Stimulated activated CD4-positive, alpha-beta T cell treated with anti-CD3 and anti-CD28 coated beads, Interleukin-15, amount 100 ng/mL, for 48 hours (primary cell): ENCODE measurements at regions not wholly inside any gene's neighbourhood (a gene's known extent, or its start where the extent isn't known, plus 50 kb on each side); places are given as distances from the start of the nearest gene placed in this dataset.
"Not testable (repeated sequence)": the region's sequence is repeated elsewhere in the genome, so short reads cannot be mapped to it uniquely, and the experiment has no call there.

Experiments
- DNase-seq, 2 donors: peaks; one replicate each; pipeline ENCODE4 v3.0.0-alpha.2; 2020; ENCODE audit warnings: low read depth in 2 of 2

DNA sequence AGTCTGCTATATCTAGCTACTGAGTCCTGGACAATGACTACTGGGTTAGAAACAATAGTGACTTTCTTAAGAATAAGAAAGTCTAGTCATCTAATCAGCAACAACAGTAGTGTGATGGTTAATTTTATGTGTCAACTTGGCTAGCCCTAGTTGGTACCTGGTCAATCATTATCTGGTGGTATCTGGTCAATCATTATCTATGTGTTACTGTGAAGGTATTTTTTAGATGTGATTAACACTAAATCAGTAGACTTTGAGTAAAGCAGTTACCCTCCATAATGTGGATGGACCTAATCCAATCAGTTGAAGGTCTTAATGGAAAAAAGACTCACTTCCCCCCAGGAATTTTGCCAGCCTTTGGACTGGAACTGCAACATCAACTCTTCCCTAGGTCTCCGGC, 312.6 kb downstream of the SIPA1L2 start:
- DNase-seq = no peak

GRCh38 chr1:232316864-232317263, 313.1 kb downstream of the SIPA1L2 start:
- no peak for DNase-seq

GRCh38 chr1:232313876-232314275, 316.1 kb downstream of the SIPA1L2 start:
- DNase-seq = not testable (repeated sequence)

DNA sequence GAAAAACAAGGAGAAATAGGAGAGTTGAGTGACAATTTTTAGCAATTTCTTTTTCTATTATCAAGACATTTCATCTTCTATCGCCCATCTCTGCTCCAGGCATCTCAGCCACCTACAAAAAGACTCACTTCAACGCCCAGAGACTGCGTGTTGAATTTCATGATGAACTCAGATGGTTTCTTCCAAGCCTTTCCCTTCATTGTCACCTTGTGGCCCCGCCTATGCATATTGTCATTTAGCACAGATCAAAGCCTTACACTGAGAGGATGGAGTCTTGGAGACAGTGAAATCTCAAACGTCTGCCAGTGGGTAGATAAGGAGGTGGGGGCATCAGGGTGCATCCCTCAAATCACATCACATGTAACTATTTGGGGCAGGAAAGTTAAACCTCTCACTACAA, 319.4 kb downstream of the SIPA1L2 start:
- DNase-seq = no peak

DNA sequence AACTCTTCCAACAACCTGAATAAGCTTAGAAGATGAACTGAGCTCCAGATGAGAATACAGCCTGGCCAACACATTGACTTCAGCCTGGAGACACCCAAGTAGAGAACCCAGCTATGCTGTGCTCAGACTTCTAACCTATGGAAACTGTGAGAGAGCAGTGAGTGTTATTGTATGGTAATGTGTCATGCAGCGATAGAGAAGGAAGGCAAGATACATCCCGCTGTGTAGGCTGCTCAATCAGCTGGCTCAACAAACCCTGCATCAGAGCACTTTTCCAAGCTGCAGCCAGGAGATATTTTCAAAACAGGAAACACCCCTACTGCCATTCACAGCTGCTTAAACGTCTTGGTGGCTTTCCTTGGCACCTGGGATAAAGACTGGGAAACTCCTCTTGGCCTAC, 321.3 kb downstream of the SIPA1L2 start:
- no peak for DNase-seq

GRCh38 chr1:232307296-232308017, 322.5 kb downstream of the SIPA1L2 start:
- DNase-seq = no peak

- no peak for DNase-seq
These were observed 323.5 kb downstream of the SIPA1L2 start for GRCh38 chr1:232306269-232306961.

GRCh38 chr1:232305050-232305449, 324.9 kb downstream of the SIPA1L2 start:
- no peak for DNase-seq

- no peak for DNase-seq
These were observed 326.7 kb downstream of the SIPA1L2 start for GRCh38 chr1:232303222-232303620.

- DNase-seq = no peak
These were observed 327.3 kb downstream of the SIPA1L2 start for GRCh38 chr1:232302376-232303221.

- DNase-seq = no peak
These were observed 328.7 kb downstream of the SIPA1L2 start for GRCh38 chr1:232301246-232301645.

DNA sequence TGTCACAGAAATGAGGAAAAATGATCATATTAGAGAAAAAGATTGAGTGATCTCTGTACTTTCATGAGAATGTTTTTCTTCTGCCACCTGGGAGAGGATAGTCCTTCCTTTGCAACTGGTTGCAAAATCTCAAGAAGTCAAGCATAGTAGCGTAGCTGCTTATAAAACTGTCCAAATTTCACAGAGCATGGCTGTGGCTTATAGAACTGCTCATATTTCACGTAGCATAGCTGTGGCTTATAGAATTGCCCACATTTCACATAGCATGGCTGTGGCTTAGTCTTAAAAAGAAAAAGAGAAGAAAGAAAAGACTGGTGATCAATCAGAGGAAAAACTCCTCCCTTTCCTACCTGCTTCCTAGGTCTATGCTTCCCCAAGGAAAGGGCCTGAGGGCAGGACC, 329.5 kb downstream of the SIPA1L2 start:
- no peak for DNase-seq

DNA sequence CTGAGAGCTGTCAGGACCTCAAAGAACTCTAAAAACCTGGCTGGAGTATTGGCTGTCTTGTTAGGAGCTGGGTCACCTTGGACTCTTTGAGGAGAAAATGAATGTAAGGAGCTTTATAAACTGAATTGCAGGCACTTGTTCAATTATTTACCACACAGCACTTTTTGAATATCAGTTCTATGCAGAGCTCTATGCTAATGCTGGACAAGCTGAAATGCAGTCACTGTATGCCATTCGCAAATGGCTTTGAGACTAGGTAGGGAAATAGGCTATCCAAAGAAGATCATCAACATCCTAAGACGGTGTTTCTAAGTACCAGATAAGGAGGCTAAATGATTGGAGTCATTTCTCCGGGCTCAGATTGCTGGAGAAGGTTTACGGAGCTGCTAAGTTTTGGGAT, 333.5 kb downstream of the SIPA1L2 start:
- no peak for DNase-seq

- DNase-seq = no peak
These were observed 336.6 kb downstream of the SIPA1L2 start for GRCh38 chr1:232293361-232293760.

DNA sequence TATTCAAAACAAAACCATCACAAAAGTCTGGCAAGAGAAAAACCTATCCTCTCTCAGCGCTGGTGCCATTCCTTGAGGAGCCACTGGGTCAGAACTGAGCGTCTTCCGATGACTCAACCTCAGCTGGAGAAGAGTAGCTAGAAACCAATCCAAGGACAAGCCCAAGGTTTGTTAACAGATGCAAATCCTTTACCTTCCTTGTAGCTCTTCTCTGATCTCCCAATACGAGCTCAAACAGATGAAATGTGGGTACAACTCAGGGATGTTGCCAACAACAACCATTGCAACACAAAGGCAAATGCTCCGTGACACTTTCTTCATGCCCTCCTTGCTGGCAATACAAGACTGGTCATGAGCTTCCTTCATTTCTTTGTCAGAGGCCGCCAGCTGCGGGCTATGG, 337.1 kb downstream of the SIPA1L2 start:
- no peak for DNase-seq

GRCh38 chr1:232292239-232292638, 337.7 kb downstream of the SIPA1L2 start:
- no peak for DNase-seq

DNA sequence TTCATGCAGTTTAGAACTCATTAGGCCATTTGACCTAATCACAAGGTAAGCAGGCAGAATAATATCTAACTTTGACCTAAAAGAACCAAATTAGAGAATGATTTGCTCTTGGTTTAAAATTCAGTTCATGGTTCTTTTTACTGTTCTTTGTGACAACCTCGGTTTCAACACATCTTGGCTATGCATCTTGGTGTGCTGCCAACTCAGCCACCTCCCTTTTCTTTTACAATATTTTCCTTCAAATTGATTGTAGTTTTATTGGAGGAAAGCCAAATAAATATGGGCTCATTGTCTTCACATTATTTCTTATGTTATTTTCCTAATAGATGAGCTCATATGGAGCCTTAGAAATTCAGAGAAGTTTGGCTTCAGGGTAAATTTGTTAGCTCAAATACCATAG, 338.3 kb downstream of the SIPA1L2 start:
- no peak for DNase-seq

DNA sequence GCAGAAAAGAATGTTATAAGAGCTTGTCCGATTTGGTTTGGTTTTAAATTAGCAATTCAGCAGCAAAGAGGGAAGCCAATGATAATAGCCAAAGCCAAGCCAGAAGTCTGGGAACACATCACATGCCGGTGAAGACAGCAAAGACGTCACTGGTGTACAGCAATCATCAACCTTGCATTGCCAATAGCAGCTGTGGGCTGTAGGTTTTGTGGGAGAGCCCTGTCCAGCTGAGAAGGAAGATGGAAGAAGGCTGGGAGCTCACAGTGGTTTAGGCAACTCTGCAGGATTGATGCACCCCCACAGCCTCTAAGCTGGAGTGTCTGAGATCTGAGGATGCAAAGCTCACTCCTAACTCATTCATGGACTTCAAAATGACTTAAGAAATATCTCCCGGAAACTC, 338.7 kb downstream of the SIPA1L2 start:
- no peak for DNase-seq

- DNase-seq = no peak
These were observed 339.4 kb downstream of the SIPA1L2 start for GRCh38 chr1:232290570-232290969.

DNA sequence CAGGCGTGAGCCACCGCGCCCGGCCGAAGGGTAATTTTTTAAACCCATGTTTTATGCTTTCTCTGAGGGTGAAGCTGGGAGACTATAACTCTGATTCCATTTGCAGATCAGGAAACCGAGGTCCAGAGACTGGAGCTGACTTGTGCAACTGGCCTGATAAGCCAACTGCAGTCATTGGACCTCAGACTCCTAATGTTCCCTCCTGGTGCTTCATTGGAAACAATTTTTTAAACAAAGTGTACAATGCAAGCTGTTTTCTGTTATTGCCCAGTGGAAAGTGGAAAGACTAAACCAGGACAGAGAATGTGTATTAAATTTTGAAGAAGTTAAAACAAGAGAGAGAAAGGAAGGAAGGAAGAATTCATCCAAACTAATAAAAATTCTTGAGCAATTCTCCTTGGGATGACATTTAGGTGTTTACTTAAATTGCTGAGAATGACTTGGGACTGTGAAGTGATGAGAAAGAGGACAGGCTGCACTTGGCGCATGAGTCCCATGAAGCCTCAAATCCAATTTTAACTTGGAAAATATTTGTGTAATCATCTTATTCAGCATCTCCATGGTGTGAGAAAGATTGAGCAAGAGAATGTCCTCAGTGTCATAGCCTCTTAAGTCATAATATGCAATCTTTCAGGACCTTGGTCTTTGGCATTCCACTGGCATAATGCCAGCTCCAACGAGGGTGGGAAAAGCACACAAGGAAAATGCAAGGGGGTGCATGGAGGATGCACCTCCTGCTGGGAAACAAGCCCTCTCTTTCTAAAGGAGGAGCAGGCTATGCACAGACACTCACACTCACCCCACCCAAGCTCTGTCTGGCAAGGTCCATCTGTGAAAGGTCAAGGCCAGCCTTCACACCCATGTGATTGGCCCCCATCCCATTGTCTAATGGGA, 342.0 kb downstream of the SIPA1L2 start:
- DNase-seq = no peak

- no peak for DNase-seq
These were observed 344.8 kb downstream of the SIPA1L2 start for GRCh38 chr1:232285138-232285537.

- DNase-seq = no peak
These were observed 346.1 kb downstream of the SIPA1L2 start for GRCh38 chr1:232283864-232284263.
